ENCODE measurements at regions not wholly inside any gene's neighbourhood (a gene's known extent, or its start where the extent isn't known, plus 50 kb on each side); places are given as distances from the start of the nearest gene placed in this dataset.

- no peak for ATAC-seq
- H3K9me3 ChIP-seq = no peaks in the 10 kb centered on the region
- DNase-seq = no peak
- H3K4me1 ChIP-seq = no peaks in the 10 kb centered on the region
- TF ChIP-seq CTCF (IDR thresholded peaks at IDR 0.05) (no peak), POLR2A (IDR thresholded peaks at IDR 0.05) (no peak)
- no peak overlapping the region for H3K4me3 ChIP-seq
- no peaks in the 10 kb centered on the region for H3K27me3 ChIP-seq
- H3K27ac ChIP-seq = peak overlapping the region in 1 of 3 donors; percentile 8
- WGBS (ENCODE audit: insufficient coverage, low coverage, low lambda C conversion rate, missing lambda C conversion rate) = 45% methylated on average over 3 of the region's 3 CpGs
- no peaks in the 10 kb centered on the region for H3K36me3 ChIP-seq
- intact Hi-C loops (cut with DNase I) = no loop called here
Measured at GRCh38 chr21:26784974-26785373, 60.2 kb downstream of the ADAMTS1 start.

GRCh38 chr21:26783466-26784195 lies 61.6 kb downstream of the ADAMTS1 start:
- peak overlapping the region in 1 of 3 donors; percentile 7 for H3K27ac ChIP-seq
- intact Hi-C loops (cut with DNase I) = no loop called here
- no peak for ATAC-seq
- 5% methylated on average over 1 of the region's 1 CpG for WGBS (ENCODE audit: insufficient coverage, low coverage, low lambda C conversion rate, missing lambda C conversion rate)
- H3K27me3 ChIP-seq = no peaks in the 10 kb centered on the region
- no peak for DNase-seq
- no peaks in the 10 kb centered on the region for H3K36me3 ChIP-seq
- TF ChIP-seq POLR2A (IDR thresholded peaks at IDR 0.05) (no peak), CTCF (IDR thresholded peaks at IDR 0.05) (no peak)
- H3K4me1 ChIP-seq = no peaks in the 10 kb centered on the region
- no peaks in the 10 kb centered on the region for H3K9me3 ChIP-seq
- H3K4me3 ChIP-seq = no peak overlapping the region

- no peaks in the 10 kb centered on the region for H3K27me3 ChIP-seq
- no peak for TF ChIP-seq POLR2A (IDR thresholded peaks at IDR 0.05)
- TF ChIP-seq CTCF (IDR thresholded peaks at IDR 0.05) = no peak
- peak overlapping the region in 1 of 3 donors; percentile 7 for H3K27ac ChIP-seq
- H3K9me3 ChIP-seq = no peaks in the 10 kb centered on the region
- no peaks in the 10 kb centered on the region for H3K4me1 ChIP-seq
- intact Hi-C loops (cut with DNase I) = no loop called here
- ATAC-seq (no peak), DNase-seq (no peak)
- H3K36me3 ChIP-seq = no peaks in the 10 kb centered on the region
- 67% methylated on average over 2 of the region's 2 CpGs for WGBS (ENCODE audit: insufficient coverage, low coverage, low lambda C conversion rate, missing lambda C conversion rate)
- H3K4me3 ChIP-seq = no peak overlapping the region
Measured at GRCh38 chr21:26782747-26783146, 62.5 kb downstream of the ADAMTS1 start.

GRCh38 chr21:26782331-26782730 lies 62.9 kb downstream of the ADAMTS1 start:
- WGBS (ENCODE audit: insufficient coverage, low coverage, low lambda C conversion rate, missing lambda C conversion rate) = 87% methylated on average over 3 of the region's 3 CpGs
- intact Hi-C loops (cut with DNase I) = no loop called here
- TF ChIP-seq CTCF (IDR thresholded peaks at IDR 0.05) (no peak), POLR2A (IDR thresholded peaks at IDR 0.05) (no peak)

More at GRCh38 chr21:26782331-26782730, 62.9 kb downstream of the ADAMTS1 start:
- H3K4me3 ChIP-seq = no peak overlapping the region
- DNase-seq = no peak
- no peak for ATAC-seq
- no peaks in the 10 kb centered on the region for H3K27me3 ChIP-seq
- H3K4me1 ChIP-seq = no peaks in the 10 kb centered on the region
- no peaks in the 10 kb centered on the region for H3K36me3 ChIP-seq
- H3K9me3 ChIP-seq = no peaks in the 10 kb centered on the region
- no peak overlapping the region for H3K27ac ChIP-seq

All from right lobe of liver (tissue), 6 donors.